BE2C (cell line): ENCODE measurements at regions not wholly inside any gene's neighbourhood (a gene's known extent, or its start where the extent isn't known, plus 50 kb on each side); places are given as distances from the start of the nearest gene placed in this dataset.
"Not testable (repeated sequence)": the region's sequence is repeated elsewhere in the genome, so short reads cannot be mapped to it uniquely, and the experiment has no call there.

Experiments used
- DNase-seq: peaks from one replicate; pipeline ENCODE4 v3.0.0-alpha.2; 2020
- H3K27me3 ChIP-seq: fragments of 250-450 bp; sonication (Bioruptor Pico); 2 replicates; pipeline ENCODE4 v1.5.1; 2020; ENCODE audit warnings: mild to moderate bottlenecking
- H3K36me3 ChIP-seq: fragments of 250-450 bp; sonication (Bioruptor Pico); 2 replicates; pipeline ENCODE4 v1.5.1; 2020; ENCODE audit warnings: mild to moderate bottlenecking
- H3K4me1 ChIP-seq: fragments of 250-450 bp; sonication (Bioruptor Pico); 2 replicates; pipeline ENCODE4 v1.5.1; 2020
- H3K4me3 ChIP-seq: 2 replicates; pipeline ENCODE4 v1.5.1; 2011; ENCODE audit warnings: low read depth, low read length
- H3K9me3 ChIP-seq: fragments of 250-450 bp; sonication (Bioruptor Pico); 2 replicates; pipeline ENCODE4 v1.5.1; 2020
- TF ChIP-seq, protein P1 (sequence below): IDR thresholded peaks from 2 replicates; pipeline ENCODE4 v1.5.1; 2012; ENCODE audit warnings: mild to moderate bottlenecking, low read depth, low read length

DNA sequence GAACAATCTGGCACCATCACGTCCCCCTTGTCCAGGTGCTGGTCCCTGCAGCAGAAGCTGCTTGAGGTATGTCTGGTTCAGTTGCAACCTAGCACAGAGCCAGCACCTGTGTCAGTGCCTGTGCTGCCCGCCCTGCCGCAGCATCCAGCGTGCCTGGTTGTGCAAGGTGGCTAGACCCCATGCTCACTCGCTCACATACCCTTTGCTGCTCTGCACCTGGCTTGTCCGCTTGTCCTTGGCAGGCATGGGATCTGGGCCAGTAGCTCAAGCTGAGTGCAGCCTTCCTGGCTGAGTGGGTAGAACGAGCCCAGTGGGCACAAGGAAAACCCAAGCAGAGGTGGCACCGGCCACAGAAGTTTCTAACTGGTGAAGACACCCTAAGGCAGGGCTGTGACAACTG is 314.6 kb upstream of the KYNU start:
- TF ChIP-seq, protein P1, sequence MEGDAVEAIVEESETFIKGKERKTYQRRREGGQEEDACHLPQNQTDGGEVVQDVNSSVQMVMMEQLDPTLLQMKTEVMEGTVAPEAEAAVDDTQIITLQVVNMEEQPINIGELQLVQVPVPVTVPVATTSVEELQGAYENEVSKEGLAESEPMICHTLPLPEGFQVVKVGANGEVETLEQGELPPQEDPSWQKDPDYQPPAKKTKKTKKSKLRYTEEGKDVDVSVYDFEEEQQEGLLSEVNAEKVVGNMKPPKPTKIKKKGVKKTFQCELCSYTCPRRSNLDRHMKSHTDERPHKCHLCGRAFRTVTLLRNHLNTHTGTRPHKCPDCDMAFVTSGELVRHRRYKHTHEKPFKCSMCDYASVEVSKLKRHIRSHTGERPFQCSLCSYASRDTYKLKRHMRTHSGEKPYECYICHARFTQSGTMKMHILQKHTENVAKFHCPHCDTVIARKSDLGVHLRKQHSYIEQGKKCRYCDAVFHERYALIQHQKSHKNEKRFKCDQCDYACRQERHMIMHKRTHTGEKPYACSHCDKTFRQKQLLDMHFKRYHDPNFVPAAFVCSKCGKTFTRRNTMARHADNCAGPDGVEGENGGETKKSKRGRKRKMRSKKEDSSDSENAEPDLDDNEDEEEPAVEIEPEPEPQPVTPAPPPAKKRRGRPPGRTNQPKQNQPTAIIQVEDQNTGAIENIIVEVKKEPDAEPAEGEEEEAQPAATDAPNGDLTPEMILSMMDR: no peak
- H3K27me3 ChIP-seq: no peaks in the 10 kb centered on the region
- H3K9me3 ChIP-seq: no peaks in the 10 kb centered on the region
- no peak for DNase-seq
- no peak overlapping the region for H3K4me3 ChIP-seq
- H3K4me1 ChIP-seq: no peaks in the 10 kb centered on the region
- H3K36me3 ChIP-seq: no peaks in the 10 kb centered on the region

GRCh38 chr2:142561656-142562055 is 315.8 kb upstream of the KYNU start:
- Histone ChIP-seq H3K9me3 (no peaks in the 10 kb centered on the region), H3K4me1 (no peaks in the 10 kb centered on the region), H3K4me3 (no peak overlapping the region), H3K27me3 (no peaks in the 10 kb centered on the region), H3K36me3 (no peaks in the 10 kb centered on the region)
- TF ChIP-seq, protein P1: no peak
- DNase-seq: no peak

DNA sequence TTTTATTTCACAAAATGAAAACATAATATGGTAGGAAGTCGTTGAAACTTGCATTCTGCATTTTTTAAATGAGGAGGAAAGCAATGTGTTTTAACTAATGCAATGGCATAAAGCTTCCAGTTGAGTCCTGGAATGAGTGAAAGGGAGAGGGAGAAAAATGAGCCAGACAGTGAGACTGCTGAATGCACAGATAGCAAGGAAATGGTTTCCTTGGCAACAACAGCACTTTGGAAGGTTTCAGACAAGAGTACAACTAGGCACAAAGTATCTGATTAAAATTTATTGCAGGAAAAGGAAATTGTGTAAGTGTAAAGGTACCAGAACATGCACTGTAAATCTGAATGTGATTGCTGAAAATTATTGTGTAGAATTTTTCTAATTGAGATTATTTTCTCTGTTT is 320.1 kb upstream of the KYNU start:
- Histone ChIP-seq H3K9me3 (no peaks in the 10 kb centered on the region), H3K4me3 (no peak overlapping the region), H3K36me3 (no peaks in the 10 kb centered on the region), H3K4me1 (no peaks in the 10 kb centered on the region), H3K27me3 (no peaks in the 10 kb centered on the region)
- no peak for DNase-seq
- TF ChIP-seq, protein P1: no peak

GRCh38 chr2:142545999-142546398 is 331.5 kb upstream of the KYNU start:
- not testable (repeated sequence) for DNase-seq, H3K4me3 ChIP-seq, H3K36me3 ChIP-seq, H3K9me3 ChIP-seq, H3K4me1 ChIP-seq, H3K27me3 ChIP-seq

DNA sequence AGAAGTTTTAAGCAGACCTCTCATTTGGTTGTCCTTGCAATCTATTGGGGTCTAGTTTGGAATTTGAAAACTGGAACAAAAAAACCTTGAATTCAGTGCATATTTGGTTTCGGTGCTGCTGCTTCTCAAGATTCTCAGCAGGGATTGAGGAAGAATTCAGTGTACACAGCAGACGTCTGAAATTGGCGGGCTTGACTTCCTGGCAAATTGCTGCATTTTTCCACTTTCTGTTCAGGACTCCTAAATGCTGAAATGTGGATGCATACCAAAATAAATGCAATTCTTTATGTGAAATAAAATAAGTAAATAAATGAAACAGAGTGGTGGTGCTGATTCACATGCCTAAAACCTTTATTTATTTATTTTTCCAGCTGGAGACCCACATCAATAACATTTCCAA is 332.4 kb upstream of the KYNU start:
- Histone ChIP-seq H3K36me3 (no peaks in the 10 kb centered on the region), H3K27me3 (no peaks in the 10 kb centered on the region), H3K4me1 (no peaks in the 10 kb centered on the region), H3K4me3 (no peak overlapping the region), H3K9me3 (no peaks in the 10 kb centered on the region)
- DNase-seq: no peak
- TF ChIP-seq, protein P1: no peak

- no peaks in the 10 kb centered on the region for H3K9me3 ChIP-seq
- H3K27me3 ChIP-seq: no peaks in the 10 kb centered on the region
- no peaks in the 10 kb centered on the region for H3K4me1 ChIP-seq
- H3K4me3 ChIP-seq: no peak overlapping the region
- no peak for DNase-seq
- no peaks in the 10 kb centered on the region for H3K36me3 ChIP-seq
- TF ChIP-seq, protein P1: no peak
Observed at GRCh38 chr2:142544173-142544572, 333.3 kb upstream of the KYNU start.

GRCh38 chr2:142542431-142542910 is 335.0 kb upstream of the KYNU start:
- DNase-seq: no peak
- no peaks in the 10 kb centered on the region for H3K36me3 ChIP-seq
- TF ChIP-seq, protein P1: no peak
- H3K4me1 ChIP-seq: no peaks in the 10 kb centered on the region
- no peak overlapping the region for H3K4me3 ChIP-seq
- H3K27me3 ChIP-seq: no peaks in the 10 kb centered on the region
- H3K9me3 ChIP-seq: no peaks in the 10 kb centered on the region
